PC-9 (cell line): ENCODE measurements at regions not wholly inside any gene's neighbourhood (a gene's known extent, or its start where the extent isn't known, plus 50 kb on each side); places are given as distances from the start of the nearest gene placed in this dataset.

Source experiments
- BruUV-seq: library from RNA; stranded (reverse); fragments of 400-500 nt; replicated peaks from 2 replicates; lab custom pipeline; 2021; lab: Mats Ljungman, UMichigan
- CTCF ChIA-PET: fragments of 300-600 bp; sonication (Branson Sonifier 250); formaldehyde crosslinking; loops from one replicate; lab custom pipeline; 2022; ENCODE audit warnings: antibody characterized with exemption; lab: Charles Lee
- POLR2A ChIA-PET: fragments of 300-600 bp; sonication (Branson Sonifier 250); formaldehyde crosslinking; loops from one replicate; lab custom pipeline; 2022; ENCODE audit warnings: antibody characterized with exemption; ENCODE audit not compliant: unreplicated experiment; lab: Charles Lee
- DNase-seq, 2 experiments: peaks; one replicate each; pipeline versions ENCODE4 v3.0.0 to v3.0.0-alpha.2; 2015 to 2022; ENCODE audit warnings: mixed read lengths in 1 of 2
- H2AFZ ChIP-seq: fragments of 200-600 bp; sonication (generic); 2 replicates; pipeline ENCODE4 v1.8.1; 2017; ENCODE audit warnings: antibody characterized with exemption
- H3F3A ChIP-seq: fragments of 200-600 bp; sonication (generic); 2 replicates; pipeline ENCODE4 v1.8.1; 2017; ENCODE audit warnings: antibody characterized with exemption, mild to moderate bottlenecking, low read depth; ENCODE audit not compliant: insufficient read depth
- H3K27ac ChIP-seq: fragments of 200-600 bp; sonication (generic); 2 replicates; pipeline ENCODE4 v1.6.1; 2016; ENCODE audit warnings: mixed run types
- H3K27me3 ChIP-seq: fragments of 200-600 bp; sonication (generic); 2 replicates; pipeline ENCODE4 v1.6.1; 2016; ENCODE audit warnings: low read depth, mixed run types; ENCODE audit not compliant: insufficient read depth
- H3K36me3 ChIP-seq: fragments of 200-600 bp; sonication (generic); 2 replicates; pipeline ENCODE4 v1.6.1; 2016; ENCODE audit warnings: low read depth, mixed run types
- H3K4me1 ChIP-seq: fragments of 200-600 bp; sonication (generic); replicated peaks from 2 replicates; pipeline ENCODE4 v1.6.1; 2016; ENCODE audit warnings: mixed run types; ENCODE audit not compliant: insufficient read depth
- H3K4me2 ChIP-seq: fragments of 200-600 bp; sonication (generic); 2 replicates; pipeline ENCODE4 v1.6.1; 2017; ENCODE audit warnings: mixed run types
- H3K4me3 ChIP-seq: fragments of 200-600 bp; sonication (generic); 2 replicates; pipeline ENCODE4 v1.6.1; 2016; ENCODE audit warnings: mixed run types
- H3K79me2 ChIP-seq: fragments of 200-600 bp; sonication (generic); 2 replicates; pipeline ENCODE4 v1.6.1; 2017; ENCODE audit warnings: low read depth, mixed run types
- H3K9me2 ChIP-seq: fragments of 200-600 bp; sonication (generic); 2 replicates; pipeline ENCODE4 v1.8.1; 2017; ENCODE audit warnings: mild to moderate bottlenecking; ENCODE audit not compliant: insufficient read depth
- H3K9me3 ChIP-seq: fragments of 200-600 bp; sonication (generic); 2 replicates; pipeline ENCODE4 v1.8.1; 2016; ENCODE audit warnings: low read depth; ENCODE audit not compliant: insufficient read depth
- H4K20me1 ChIP-seq: fragments of 200-600 bp; sonication (generic); 2 replicates; pipeline ENCODE4 v1.8.1; 2017; ENCODE audit not compliant: insufficient read depth
- CTCF ChIP-seq: fragments of 200-600 bp; sonication (generic); conservative IDR thresholded peaks from 2 replicates; pipeline ENCODE4 v1.6.1; 2017; ENCODE audit warnings: mixed run types, antibody characterized with exemption, mild to moderate bottlenecking, moderate library complexity
- EZH2 ChIP-seq: fragments of 200-600 bp; sonication (generic); IDR thresholded peaks from 2 replicates; pipeline ENCODE4 v1.8.0; 2017; ENCODE audit warnings: antibody characterized with exemption, low read depth
- intact Hi-C: fragments of 100-400 bp; cut with micrococcal nuclease; formaldehyde crosslinking; loops from one replicate; pipeline ENCODE4 v1.10.0; 2022; ENCODE audit not compliant: unreplicated experiment

GRCh38 chr11:41897991-41898390, 438.5 kb upstream of the LRRC4C start:
- no peak for DNase-seq
- Histone ChIP-seq H3K4me1 (no peaks in the 10 kb centered on the region), H3K27ac (no peak overlapping the region), H3K4me3 (no peak overlapping the region), H4K20me1 (no peaks in the 10 kb centered on the region), H3K36me3 (no peaks in the 10 kb centered on the region), H3K27me3 (no peaks in the 10 kb centered on the region), H3F3A (no peaks in the 10 kb centered on the region), H3K79me2 (no peaks in the 10 kb centered on the region), H3K9me3 (0 out of 2 replicates have a peak, but pooled peaks cover 3% of the 10 kb centered on the region), H2AFZ (no peak overlapping the region), H3K4me2 (no peak overlapping the region), H3K9me2 (no peaks in the 10 kb centered on the region; the same call in 1 of the 2 replicates)
- ChIA-PET POLR2A (no interaction called here), CTCF (no interaction called here)
- BruUV-seq: no TSS peak
- intact Hi-C loops: no loop called here
- TF ChIP-seq EZH2 (no peak), CTCF (no peak)

- no peaks in the 10 kb centered on the region for H3K27me3 ChIP-seq
- H3K4me3 ChIP-seq: no peak overlapping the region
- H3F3A ChIP-seq: no peaks in the 10 kb centered on the region
- no peaks in the 10 kb centered on the region for H3K9me3 ChIP-seq
- TF ChIP-seq EZH2 (no peak), CTCF (no peak)
- ChIA-PET CTCF (no interaction called here), POLR2A (no interaction called here)
- no peak overlapping the region for H2AFZ ChIP-seq
- no peaks in the 10 kb centered on the region for H3K9me2 ChIP-seq
- no peak overlapping the region for H3K4me2 ChIP-seq
- no peaks in the 10 kb centered on the region for H4K20me1 ChIP-seq
- H3K36me3 ChIP-seq: no peaks in the 10 kb centered on the region
- intact Hi-C loops: no loop called here
- no peaks in the 10 kb centered on the region for H3K4me1 ChIP-seq
- no peak for DNase-seq
- no TSS peak for BruUV-seq
- H3K27ac ChIP-seq: no peak overlapping the region
- H3K79me2 ChIP-seq: no peaks in the 10 kb centered on the region
Observed at GRCh38 chr11:41917900-41918299, 458.4 kb upstream of the LRRC4C start.

GRCh38 chr11:41920374-41920773, 460.9 kb upstream of the LRRC4C start:
- CTCF ChIA-PET: no interaction called here

More at GRCh38 chr11:41920374-41920773, 460.9 kb upstream of the LRRC4C start:
- no peak for DNase-seq
- POLR2A ChIA-PET: no interaction called here
- TF ChIP-seq EZH2: no peak
- TF ChIP-seq CTCF: no peak
- H3K9me2 ChIP-seq: no peaks in the 10 kb centered on the region
- no peaks in the 10 kb centered on the region for H3K4me1 ChIP-seq
- H4K20me1 ChIP-seq: no peaks in the 10 kb centered on the region
- no peaks in the 10 kb centered on the region for H3K36me3 ChIP-seq
- H3K9me3 ChIP-seq: no peaks in the 10 kb centered on the region
- no TSS peak for BruUV-seq
- no peaks in the 10 kb centered on the region for H3K79me2 ChIP-seq
- no peak overlapping the region for H3K4me2 ChIP-seq
- no peak overlapping the region for H2AFZ ChIP-seq
- no peaks in the 10 kb centered on the region for H3K27me3 ChIP-seq
- intact Hi-C loops: no loop called here
- H3F3A ChIP-seq: no peaks in the 10 kb centered on the region
- H3K4me3 ChIP-seq: no peak overlapping the region
- no peak overlapping the region for H3K27ac ChIP-seq
